Osteoblast (primary cell): ENCODE measurements at regions not wholly inside any gene's neighbourhood (a gene's known extent, or its start where the extent isn't known, plus 50 kb on each side); places are given as distances from the start of the nearest gene placed in this dataset.

Experiments used
- DNase-seq: peaks from one replicate; pipeline ENCODE4 v3.0.0; 2011; ENCODE audit warnings: low spot score, mixed read lengths; ENCODE audit not compliant: insufficient read length; ENCODE audit errors: missing footprints
- H2AFZ ChIP-seq: 2 replicates; pipeline ENCODE4 v1.6.0; 2011; ENCODE audit warnings: mild to moderate bottlenecking, low read length
- H3K27ac ChIP-seq: 2 replicates; pipeline ENCODE4 v1.5.1; 2011; ENCODE audit warnings: mild to moderate bottlenecking, low read depth, low read length, moderate library complexity
- H3K27me3 ChIP-seq: 2 replicates; pipeline ENCODE4 v1.6.0; 2012; ENCODE audit warnings: mild to moderate bottlenecking, control low read depth, inconsistent platforms, low read length, moderate library complexity; ENCODE audit not compliant: insufficient read depth
- H3K36me3 ChIP-seq: 2 replicates; pipeline ENCODE4 v1.5.1; 2011; ENCODE audit warnings: mild to moderate bottlenecking, low read length, control low read depth, moderate library complexity; ENCODE audit not compliant: insufficient read depth
- H3K4me1 ChIP-seq: 2 replicates; pipeline ENCODE4 v1.5.1; 2011; ENCODE audit warnings: mild to moderate bottlenecking, low read length, control low read depth, moderate library complexity; ENCODE audit not compliant: insufficient read depth
- H3K4me2 ChIP-seq: 2 replicates; pipeline ENCODE4 v1.6.0; 2011; ENCODE audit warnings: mild to moderate bottlenecking, low read length; ENCODE audit not compliant: insufficient read depth
- H3K4me3 ChIP-seq: fragments of 200-600 bp; sonication (generic); 3 replicates; pipeline ENCODE4 v1.5.1; 2012; ENCODE audit warnings: mild to moderate bottlenecking, low read length, inconsistent platforms; ENCODE audit not compliant: insufficient read depth
- H3K79me2 ChIP-seq: 2 replicates; pipeline ENCODE4 v1.6.0; 2012; ENCODE audit warnings: mild to moderate bottlenecking, low read length, control low read depth, inconsistent platforms; ENCODE audit not compliant: insufficient read depth
- H3K9me3 ChIP-seq: 2 replicates; pipeline ENCODE4 v1.5.1; 2011; ENCODE audit warnings: low read depth, low read length, control low read depth
- H4K20me1 ChIP-seq: 2 replicates; pipeline ENCODE4 v1.6.0; 2012; ENCODE audit warnings: mild to moderate bottlenecking, low read length, control low read depth; ENCODE audit not compliant: insufficient read depth
- CTCF ChIP-seq: IDR thresholded peaks from 2 replicates; pipeline ENCODE4 v1.5.1; 2011; ENCODE audit warnings: mild to moderate bottlenecking, low read depth, low read length, moderate library complexity; ENCODE audit errors: extremely low read depth

- Histone ChIP-seq H3K36me3 (no peaks in the 10 kb centered on the region), H3K9me3 (no peaks in the 10 kb centered on the region), H3K4me3 (no peak overlapping the region), H3K27ac (no peak overlapping the region), H4K20me1 (no peaks in the 10 kb centered on the region), H2AFZ (no peak overlapping the region), H3K4me1 (no peaks in the 10 kb centered on the region), H3K27me3 (no peaks in the 10 kb centered on the region), H3K4me2 (no peak overlapping the region), H3K79me2 (no peaks in the 10 kb centered on the region)
- DNase-seq = no peak
- TF ChIP-seq CTCF = no peak
Measured at GRCh38 chr1:90591355-90591969, 125.6 kb downstream of the BARHL2 start.

- no peaks in the 10 kb centered on the region for H3K4me1 ChIP-seq
- H3K36me3 ChIP-seq = no peaks in the 10 kb centered on the region
- no peaks in the 10 kb centered on the region for H3K9me3 ChIP-seq
- no peak overlapping the region for H3K27ac ChIP-seq
- H4K20me1 ChIP-seq = no peaks in the 10 kb centered on the region
- no peaks in the 10 kb centered on the region for H3K79me2 ChIP-seq
- TF ChIP-seq CTCF = no peak
- H3K27me3 ChIP-seq = no peaks in the 10 kb centered on the region
- H3K4me2 ChIP-seq = no peak overlapping the region
- H2AFZ ChIP-seq = no peak overlapping the region
- H3K4me3 ChIP-seq = no peak overlapping the region
- no peak for DNase-seq
Measured at GRCh38 chr1:90580176-90580575, 136.9 kb downstream of the BARHL2 start.

GRCh38 chr1:90579212-90579802, 137.8 kb downstream of the BARHL2 start:
- Histone ChIP-seq H3K4me2 (no peak overlapping the region), H2AFZ (no peak overlapping the region), H3K27me3 (no peaks in the 10 kb centered on the region), H3K36me3 (no peaks in the 10 kb centered on the region), H4K20me1 (no peaks in the 10 kb centered on the region), H3K9me3 (no peaks in the 10 kb centered on the region), H3K27ac (no peak overlapping the region), H3K4me3 (no peak overlapping the region), H3K4me1 (no peaks in the 10 kb centered on the region), H3K79me2 (no peaks in the 10 kb centered on the region)
- peak; percentile 56 for TF ChIP-seq CTCF
- peak; percentile 74 for DNase-seq

- Histone ChIP-seq H2AFZ (no peak overlapping the region), H4K20me1 (no peaks in the 10 kb centered on the region), H3K27ac (no peak overlapping the region), H3K79me2 (no peaks in the 10 kb centered on the region), H3K9me3 (no peaks in the 10 kb centered on the region), H3K4me1 (no peaks in the 10 kb centered on the region), H3K36me3 (no peaks in the 10 kb centered on the region), H3K4me2 (no peak overlapping the region), H3K27me3 (no peaks in the 10 kb centered on the region), H3K4me3 (no peak overlapping the region)
- no peak for TF ChIP-seq CTCF
- DNase-seq = no peak
Measured at GRCh38 chr1:90574692-90575370, 142.3 kb downstream of the BARHL2 start.
